Large intestine (tissue), 3 donors: ENCODE measurements at regions not wholly inside any gene's neighbourhood (a gene's known extent, or its start where the extent isn't known, plus 50 kb on each side); places are given as distances from the start of the nearest gene placed in this dataset.

Source experiments
- DNase-seq, 2 donors: peaks; one replicate each; pipeline versions ENCODE4 v3.0.0 to v3.0.0-alpha.2; 2013
- H3K27ac ChIP-seq: one replicate; pipeline ENCODE4 v1.5.1; 2013; ENCODE audit warnings: low read length
- H3K27me3 ChIP-seq: 2 replicates; pipeline ENCODE4 v1.6.1; 2013; ENCODE audit warnings: low read length; ENCODE audit not compliant: control insufficient read depth, insufficient read depth
- H3K36me3 ChIP-seq: 2 replicates; pipeline ENCODE4 v1.6.1; 2013; ENCODE audit warnings: low read length; ENCODE audit not compliant: control insufficient read depth, insufficient read depth
- H3K4me1 ChIP-seq: one replicate; pipeline ENCODE4 v1.6.1; 2013; ENCODE audit warnings: low read length; ENCODE audit not compliant: control insufficient read depth, insufficient read depth
- H3K4me3 ChIP-seq: one replicate; pipeline ENCODE4 v1.5.1; 2013; ENCODE audit warnings: low read length
- H3K9me3 ChIP-seq: one replicate; pipeline ENCODE4 v1.6.1; 2013; ENCODE audit warnings: mild to moderate bottlenecking, low read depth, low read length, moderate library complexity; ENCODE audit not compliant: control insufficient read depth
- WGBS: methylation state at CpG from one replicate; pipeline ENCODE4 v1.1.5; 2013; ENCODE audit warnings: low lambda C conversion rate; ENCODE audit not compliant: insufficient coverage; 5-methylcytosine and 5-hydroxymethylcytosine counted together

DNA sequence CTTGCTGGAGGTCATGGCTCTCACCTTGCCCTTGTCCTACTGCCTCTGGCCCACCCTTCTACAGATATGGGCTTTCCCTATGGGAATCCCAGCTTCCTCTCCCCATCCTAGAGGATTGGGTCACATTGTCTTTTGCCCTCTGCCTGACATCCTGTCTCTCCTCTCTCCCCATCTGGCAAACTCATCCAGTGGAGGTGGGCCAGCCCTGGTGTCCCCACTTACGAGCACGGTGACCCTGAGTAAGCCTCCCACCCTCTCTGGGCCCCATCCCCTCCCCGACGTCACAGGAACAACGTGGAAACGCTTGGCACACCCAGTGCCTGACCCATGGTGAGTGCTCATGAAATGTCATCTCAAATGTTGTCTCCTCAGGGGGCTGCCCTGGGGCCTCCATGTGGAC, 56.1 kb upstream of the ID3 start:
- H3K4me3 ChIP-seq = no peak overlapping the region
- no peak overlapping the region for H3K27ac ChIP-seq
- no peaks in the 10 kb centered on the region for H3K36me3 ChIP-seq
- H3K9me3 ChIP-seq = no peaks in the 10 kb centered on the region
- DNase-seq = no peak
- H3K27me3 ChIP-seq = peaks cover 10% of the 10 kb centered on the region
- peaks cover 8% of the 10 kb centered on the region for H3K4me1 ChIP-seq
- no CpG with 5 or more reads among the region's 6 CpGs for WGBS

DNA sequence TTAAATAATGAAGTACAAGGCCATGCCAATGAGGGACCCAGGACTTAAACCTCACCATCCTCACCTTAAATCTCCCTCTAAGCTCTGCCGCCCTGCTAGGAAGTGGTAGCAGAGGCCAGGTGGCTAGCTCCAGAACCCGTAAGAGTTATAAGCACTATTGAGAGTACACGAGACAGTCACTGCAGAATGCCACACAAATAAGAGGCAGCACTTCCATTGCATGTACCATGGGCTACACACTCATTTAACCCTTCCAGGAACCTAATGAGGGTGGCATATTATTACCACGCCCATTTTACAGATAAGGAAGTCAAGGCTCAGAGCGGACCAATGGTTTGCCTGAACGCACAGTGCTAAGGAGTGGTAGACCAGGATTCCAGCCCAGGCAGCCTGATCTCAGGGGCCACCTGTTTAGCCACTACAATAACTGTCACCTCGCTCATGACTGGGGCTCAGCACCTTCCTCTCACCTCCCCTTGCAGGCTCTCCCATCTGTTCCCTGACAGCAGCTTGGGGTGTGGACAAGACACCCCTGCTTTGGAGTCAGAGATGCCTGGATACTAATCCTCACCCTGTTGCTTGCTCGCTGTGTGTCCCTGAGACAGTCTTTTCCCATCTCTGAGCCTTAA, 54.8 kb upstream of the ID3 start:
- H3K4me1 ChIP-seq = no peaks in the 10 kb centered on the region
- 80% methylated on average over 1 of the region's 8 CpGs for WGBS

DNA sequence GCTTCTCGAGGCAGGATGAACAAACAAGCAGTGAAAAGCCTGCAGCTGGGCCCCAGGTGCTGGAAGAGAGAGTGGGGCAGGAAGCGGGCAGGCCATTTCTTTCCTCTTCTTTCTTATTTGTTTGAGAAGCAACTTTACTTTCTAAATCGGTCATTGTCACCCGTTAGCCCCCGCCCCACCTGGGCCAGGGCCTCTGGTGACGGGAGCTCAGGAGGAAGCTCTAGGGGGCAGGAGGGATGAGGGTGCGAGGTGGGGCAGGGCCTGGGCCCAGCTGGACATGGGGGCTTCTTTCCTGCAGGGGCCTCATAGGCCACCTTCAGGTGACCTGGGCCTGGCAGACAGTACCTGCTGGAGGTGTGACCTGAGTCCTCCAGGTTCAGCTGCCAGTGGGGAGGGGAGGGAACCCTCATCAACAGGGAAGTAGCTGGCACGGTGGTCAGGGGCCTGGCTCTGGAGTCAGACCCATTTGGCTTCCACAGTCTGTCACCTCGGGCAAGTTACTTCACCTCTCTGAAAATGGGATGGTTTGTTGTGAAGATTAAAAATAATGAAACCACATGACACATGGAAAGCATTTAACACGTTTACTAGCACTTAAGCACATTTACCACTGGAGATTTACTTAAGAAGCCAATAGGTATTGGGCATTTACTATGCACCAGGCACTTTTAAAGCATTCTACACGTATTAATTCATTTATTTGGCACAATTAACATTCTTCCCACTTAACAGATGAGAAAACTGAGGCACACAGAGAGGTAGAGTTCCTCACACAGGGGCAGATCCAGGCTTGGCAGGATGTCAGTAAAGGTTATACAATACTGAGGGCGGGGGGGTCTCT, 54.1 kb upstream of the ID3 start:
- H3K27ac ChIP-seq = no peak overlapping the region
- peaks cover 2% of the 10 kb centered on the region for H3K27me3 ChIP-seq
- WGBS = 100% methylated on average over 1 of the region's 12 CpGs
- DNase-seq = no peak
- H3K36me3 ChIP-seq = no peaks in the 10 kb centered on the region
- H3K4me1 ChIP-seq = no peaks in the 10 kb centered on the region
- no peak overlapping the region for H3K4me3 ChIP-seq
- H3K9me3 ChIP-seq = no peaks in the 10 kb centered on the region

More for the DNA sequence above, 54.8 kb upstream of the ID3 start:
- Histone ChIP-seq H3K27me3 (peaks cover 7% of the 10 kb centered on the region), H3K4me3 (no peak overlapping the region), H3K27ac (no peak overlapping the region), H3K9me3 (no peaks in the 10 kb centered on the region), H3K36me3 (no peaks in the 10 kb centered on the region)
- no peak for DNase-seq

- DNase-seq = no peak
- H3K27ac ChIP-seq = no peak overlapping the region
- no peaks in the 10 kb centered on the region for H3K4me1 ChIP-seq
- H3K4me3 ChIP-seq = no peak overlapping the region
- no peaks in the 10 kb centered on the region for H3K36me3 ChIP-seq
- WGBS = no CpG with 5 or more reads among the region's 4 CpGs
- no peaks in the 10 kb centered on the region for H3K9me3 ChIP-seq
- no peaks in the 10 kb centered on the region for H3K27me3 ChIP-seq
Observed at GRCh38 chr1:23611601-23612327, 52.5 kb upstream of the ID3 start.

DNA sequence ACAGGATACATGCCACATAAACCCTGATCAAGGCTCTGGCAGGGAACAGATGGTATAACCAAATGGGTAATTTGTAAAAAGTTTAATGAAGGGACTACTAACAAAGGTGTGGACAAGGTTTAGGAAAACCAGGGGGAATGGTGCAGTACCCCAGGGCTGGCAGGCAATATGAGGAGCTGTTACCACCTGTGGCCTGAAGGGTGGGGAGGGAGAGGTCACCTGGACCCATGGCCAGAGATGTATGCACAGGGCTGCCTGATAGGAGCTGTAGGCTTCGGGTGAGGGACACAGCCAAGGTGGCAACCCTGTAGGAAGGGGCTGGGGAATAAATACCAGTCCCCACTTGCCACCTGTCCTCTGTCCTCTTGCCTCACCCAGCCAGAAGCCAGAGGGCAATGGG, 51.4 kb upstream of the ID3 start:
- Histone ChIP-seq H3K4me1 (no peaks in the 10 kb centered on the region), H3K27me3 (no peaks in the 10 kb centered on the region), H3K4me3 (no peak overlapping the region), H3K36me3 (no peaks in the 10 kb centered on the region), H3K9me3 (no peaks in the 10 kb centered on the region), H3K27ac (no peak overlapping the region)
- no CpG with 5 or more reads among the region's 1 CpG for WGBS
- no peak for DNase-seq

- no peaks in the 10 kb centered on the region for H3K27me3 ChIP-seq
- no peak overlapping the region for H3K4me3 ChIP-seq
- no peaks in the 10 kb centered on the region for H3K4me1 ChIP-seq
- H3K9me3 ChIP-seq = no peaks in the 10 kb centered on the region
- H3K27ac ChIP-seq = no peak overlapping the region
- no peak for DNase-seq
- no CpG with 5 or more reads among the region's 5 CpGs for WGBS
- H3K36me3 ChIP-seq = no peaks in the 10 kb centered on the region
Observed at GRCh38 chr1:23609971-23610370, 50.7 kb upstream of the ID3 start.
